DMS53 treated with DMSO at 0.1 percent for 48 hours (cell line): ENCODE measurements at regions not wholly inside any gene's neighbourhood (a gene's known extent, or its start where the extent isn't known, plus 50 kb on each side); places are given as distances from the start of the nearest gene placed in this dataset.
"Not testable (repeated sequence)": the region's sequence is repeated elsewhere in the genome, so short reads cannot be mapped to it uniquely, and the experiment has no call there.

Experiments used
- DNase-seq: peaks from one replicate; lab custom pipeline; 2025; ENCODE audit not compliant: unreplicated experiment; lab: John Stamatoyannopoulos, UW

- DNase-seq = no peak
Observed at GRCh38 chr11:106152013-106152412, 74.6 kb downstream of the AASDHPPT start.

GRCh38 chr11:106152824-106153223 is 75.4 kb downstream of the AASDHPPT start:
- DNase-seq = no peak

- peak; percentile 50 for DNase-seq
Observed at GRCh38 chr11:106156290-106156937, 79.0 kb downstream of the AASDHPPT start.

DNA sequence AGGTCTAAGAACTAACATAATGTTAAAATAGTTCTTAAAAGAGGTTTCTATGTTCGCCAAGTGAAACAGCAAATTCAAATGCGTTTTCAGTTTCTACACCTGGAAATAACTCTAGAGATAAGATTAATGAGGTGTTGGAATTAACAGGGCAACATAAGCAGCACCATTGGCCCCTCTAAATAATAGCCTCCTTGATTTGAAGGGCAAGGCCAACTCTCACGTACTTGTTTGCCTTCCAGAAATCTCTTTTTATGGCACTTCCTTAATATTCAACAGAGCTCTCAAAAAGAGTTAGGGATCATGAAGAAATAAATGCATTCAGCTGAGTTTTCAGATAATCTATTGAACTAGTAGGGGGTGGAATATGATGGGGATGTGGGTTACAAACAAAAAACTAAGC is 80.9 kb downstream of the AASDHPPT start:
- no peak for DNase-seq

- no peak for DNase-seq
Observed at GRCh38 chr11:106159836-106160235, 82.4 kb downstream of the AASDHPPT start.

DNA sequence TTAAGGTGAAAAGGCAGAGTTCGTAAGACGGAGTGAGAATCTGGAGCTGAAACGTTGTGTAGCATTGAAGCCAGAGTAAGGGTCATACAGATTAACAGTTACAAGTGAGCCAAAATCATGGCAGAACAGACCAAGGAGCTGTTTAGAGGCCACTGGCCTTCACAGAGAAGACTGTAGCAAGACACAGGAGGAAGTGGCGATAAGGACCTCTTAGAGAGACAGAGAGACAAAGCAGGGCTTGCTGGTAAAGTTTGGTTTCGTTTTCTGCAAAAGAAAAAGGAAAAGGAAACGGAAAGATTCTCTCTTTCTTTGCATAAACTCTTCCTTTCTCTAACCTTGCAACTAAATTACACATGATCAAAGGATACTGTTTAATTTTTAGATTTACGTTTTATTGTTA is 83.0 kb downstream of the AASDHPPT start:
- no peak for DNase-seq

DNA sequence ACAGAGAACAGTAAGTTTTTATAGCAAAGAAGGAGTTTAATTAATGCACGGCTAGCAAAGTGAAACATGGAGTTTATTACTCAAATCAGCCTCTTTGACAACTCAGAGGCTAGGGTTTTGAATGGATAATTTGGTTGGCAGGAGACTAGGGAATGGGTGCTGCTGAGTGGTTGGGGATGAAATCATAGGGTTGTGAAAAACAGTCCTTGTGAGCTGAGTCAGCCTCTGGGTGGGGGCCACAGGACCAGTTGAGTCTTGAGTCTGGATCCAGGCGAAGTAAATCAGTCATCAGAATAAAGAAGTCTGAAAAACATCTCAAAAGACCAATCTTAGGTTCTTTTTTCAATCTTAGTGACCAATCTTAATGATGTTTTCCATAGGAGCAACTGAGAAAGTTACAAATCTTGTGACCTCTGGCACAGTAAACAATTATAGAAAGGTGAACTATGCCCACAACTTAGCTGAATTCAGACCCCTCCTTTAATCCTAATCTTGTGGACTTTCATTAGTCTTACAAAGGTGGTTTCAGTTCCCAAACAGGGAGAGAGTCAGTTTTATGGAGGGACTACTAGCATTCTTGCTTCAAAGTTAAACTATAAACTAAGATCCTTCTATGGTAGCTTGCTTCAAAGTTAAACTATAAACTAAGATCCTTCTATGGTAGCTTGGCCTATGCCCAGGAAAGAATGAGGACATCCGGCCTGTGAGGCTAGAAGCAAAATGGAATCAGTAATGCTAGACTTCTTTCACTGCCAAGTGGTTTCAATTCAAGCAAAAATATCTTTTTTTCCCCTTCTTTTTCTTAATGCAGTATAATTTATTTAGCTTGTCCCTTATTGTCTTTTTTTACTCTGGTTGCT is 84.5 kb downstream of the AASDHPPT start:
- DNase-seq = no peak

DNA sequence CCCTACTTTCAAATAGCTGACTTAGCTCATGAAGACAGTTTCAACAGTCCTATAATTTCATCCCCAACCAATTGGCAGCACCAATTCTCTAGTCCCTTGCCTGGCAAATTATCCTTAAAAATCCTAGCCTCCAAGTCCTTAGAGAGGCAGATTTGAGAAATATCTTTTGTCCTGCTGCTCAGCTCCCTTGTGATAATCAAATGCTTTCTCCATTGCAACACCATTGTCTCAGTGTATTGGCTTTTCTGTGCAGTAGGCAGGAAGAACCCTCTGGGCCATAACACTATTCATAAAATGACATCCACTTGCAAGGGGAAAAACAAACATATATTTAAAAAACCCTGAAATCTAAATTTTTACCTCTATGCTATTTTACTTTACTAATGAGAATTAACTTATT is 89.6 kb downstream of the AASDHPPT start:
- no peak for DNase-seq

GRCh38 chr11:106172386-106172991 is 95.0 kb downstream of the AASDHPPT start:
- no peak for DNase-seq

- no peak for DNase-seq
Observed at GRCh38 chr11:106173291-106173690, 95.8 kb downstream of the AASDHPPT start.

DNA sequence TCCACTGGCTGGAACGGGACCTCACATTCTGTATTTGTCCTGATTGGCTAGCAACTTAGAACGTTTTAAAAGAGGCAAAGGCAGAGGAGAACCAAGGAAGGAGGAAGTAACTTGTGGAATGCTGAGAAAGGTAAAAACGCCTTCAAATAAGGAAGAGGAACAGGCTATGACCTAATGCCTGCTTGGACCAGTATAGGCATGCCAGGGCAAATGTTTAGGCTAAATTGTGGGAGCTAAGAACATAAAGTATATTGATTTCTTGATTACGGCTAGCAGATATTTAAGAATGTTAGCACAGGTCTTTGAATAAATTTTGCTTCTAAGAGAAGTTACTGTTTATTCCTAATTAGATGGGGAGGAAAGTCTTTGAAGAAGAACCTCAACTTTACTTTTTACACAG is 96.5 kb downstream of the AASDHPPT start:
- not testable (repeated sequence) for DNase-seq

GRCh38 chr11:106176817-106177216 is 99.4 kb downstream of the AASDHPPT start:
- DNase-seq = no peak

DNA sequence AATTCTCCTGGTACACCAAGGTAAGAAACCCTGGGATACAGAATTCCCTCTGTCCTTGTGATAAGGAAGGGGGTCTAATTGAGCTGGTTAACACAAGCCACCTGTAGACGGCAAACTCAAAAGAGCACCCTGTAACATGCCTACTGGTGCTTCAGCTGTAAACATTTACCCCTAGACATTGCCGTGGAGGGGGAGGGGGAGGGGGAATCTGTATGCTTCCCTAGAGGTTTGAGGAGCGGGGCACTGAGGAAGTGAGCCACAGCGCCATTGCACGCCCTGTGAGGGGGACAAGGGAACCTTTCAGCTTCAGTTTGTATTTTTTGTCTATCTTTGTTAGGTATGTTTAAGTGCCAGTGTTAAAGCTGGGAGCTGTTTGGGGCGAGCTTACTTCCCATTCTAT is 99.8 kb downstream of the AASDHPPT start:
- DNase-seq = no peak

DNA sequence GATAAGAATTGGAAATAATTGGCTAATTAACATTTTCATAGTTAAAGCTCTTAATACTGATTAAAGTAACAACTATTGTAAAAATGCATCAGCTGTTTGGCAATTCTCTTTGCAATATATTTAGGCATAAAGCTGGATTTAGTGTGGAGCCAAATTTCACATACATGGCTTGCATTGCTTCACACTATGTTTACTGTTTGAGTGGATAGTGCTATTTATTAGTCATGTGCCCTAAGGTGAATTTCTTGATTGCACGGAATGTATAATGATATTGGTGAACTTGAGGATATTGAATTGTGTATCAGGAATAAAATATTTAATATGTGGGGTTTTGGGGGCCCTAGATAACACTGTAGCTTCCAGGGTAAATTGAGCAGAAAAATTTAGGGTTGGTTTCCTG is 100.9 kb downstream of the AASDHPPT start:
- DNase-seq = no peak

GRCh38 chr11:106179048-106179447 is 101.6 kb downstream of the AASDHPPT start:
- no peak for DNase-seq

GRCh38 chr11:106186630-106187029 is 109.2 kb downstream of the AASDHPPT start:
- no peak for DNase-seq

- no peak for DNase-seq
Observed at GRCh38 chr11:106187860-106188456, 110.5 kb downstream of the AASDHPPT start.

- DNase-seq = no peak
Observed at GRCh38 chr11:106193956-106194355, 116.5 kb downstream of the AASDHPPT start.

- DNase-seq = no peak
Observed at GRCh38 chr11:106197438-106197837, 120.0 kb downstream of the AASDHPPT start.

GRCh38 chr11:106202935-106203620 is 125.6 kb downstream of the AASDHPPT start:
- DNase-seq = no peak

DNA sequence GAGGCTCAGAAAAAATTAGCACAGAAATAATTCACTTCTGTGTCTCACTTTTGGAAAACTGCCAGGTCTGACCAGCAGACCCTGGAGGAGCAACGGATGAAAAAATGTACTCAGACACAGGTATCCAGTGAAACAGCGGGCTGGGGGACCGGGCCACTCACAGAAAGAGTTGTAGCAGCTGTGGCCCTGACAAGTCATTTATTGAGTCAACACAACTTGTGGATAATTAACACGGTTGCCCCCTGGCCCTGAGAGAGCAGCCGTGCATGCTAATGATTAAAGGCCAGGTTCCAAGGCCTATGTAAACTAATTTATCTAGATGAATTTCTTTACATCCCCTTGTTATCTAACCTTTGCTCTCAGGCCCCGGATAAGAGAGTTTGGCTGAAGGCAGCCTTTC is 131.3 kb downstream of the AASDHPPT start:
- no peak for DNase-seq
